ENCODE measurements at regions not wholly inside any gene's neighbourhood (a gene's known extent, or its start where the extent isn't known, plus 50 kb on each side); places are given as distances from the start of the nearest gene placed in this dataset.
A peak's percentile ranks its signal among the peaks of the same experiment; 100 is the strongest.

DNA sequence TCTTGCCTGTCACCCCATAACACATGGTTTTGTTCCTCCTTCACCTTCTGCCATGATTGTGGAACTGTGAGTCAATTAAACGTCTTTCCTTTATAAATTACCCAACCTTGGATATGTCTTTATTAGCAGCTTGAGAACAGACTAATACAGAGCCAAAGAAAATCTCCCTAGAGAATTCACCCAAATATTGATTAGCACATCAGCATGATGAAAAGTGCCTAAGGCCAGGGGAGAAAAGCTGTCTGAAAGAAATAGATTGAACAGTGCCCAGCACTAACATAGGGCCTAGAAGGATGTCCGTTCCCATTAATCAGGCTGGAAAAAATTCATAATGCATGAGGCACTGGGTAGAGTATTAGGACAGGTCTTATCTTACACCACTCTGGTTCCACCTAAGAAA, 111.9 kb upstream of the CALN1 start:
- DNase-seq (ENCODE audit: extremely low read depth, low read depth, low spot score) = no peak

- DNase-seq (ENCODE audit: extremely low read depth, low read depth, low spot score) = no peak
Observed at GRCh38 chr7:72504061-72504706, 92.0 kb upstream of the CALN1 start.

GRCh38 chr7:72503644-72504043, 91.5 kb upstream of the CALN1 start:
- DNase-seq (ENCODE audit: extremely low read depth, low read depth, low spot score) = no peak

- no peak for DNase-seq (ENCODE audit: extremely low read depth, low read depth, low spot score)
Observed at GRCh38 chr7:72494807-72495206, 82.7 kb upstream of the CALN1 start.

- peak; percentile 5 for DNase-seq (ENCODE audit: extremely low read depth, low read depth, low spot score)
Observed at GRCh38 chr7:72493850-72494661, 81.9 kb upstream of the CALN1 start.

DNA sequence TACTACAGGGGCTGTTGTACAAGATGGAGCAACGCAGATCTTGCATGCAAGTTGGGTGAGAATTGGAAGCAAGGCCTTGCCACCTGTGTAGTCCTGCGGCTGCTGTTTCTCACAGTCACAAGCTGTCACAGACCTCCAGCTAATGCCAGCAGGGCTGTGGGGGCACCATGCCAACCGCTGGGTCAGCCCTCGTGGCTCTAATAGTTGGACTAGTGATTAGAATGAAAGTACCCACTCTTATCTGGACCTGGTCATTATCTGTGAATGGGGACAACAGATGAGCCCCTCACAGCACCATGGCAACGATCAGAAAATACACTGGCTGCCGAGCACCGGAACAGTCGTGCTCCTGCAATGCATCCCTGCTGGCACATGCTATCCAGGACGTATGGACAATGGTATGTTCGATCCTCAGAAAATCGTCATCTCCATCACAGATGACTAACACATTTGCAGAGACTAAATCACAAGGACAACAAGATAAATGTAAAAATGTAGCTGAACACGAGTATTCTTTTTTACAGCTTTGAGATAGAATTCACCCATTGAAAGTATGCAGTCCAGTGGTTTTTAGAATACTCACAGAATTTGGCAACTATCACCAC, 80.4 kb upstream of the CALN1 start:
- DNase-seq (ENCODE audit: extremely low read depth, low read depth, low spot score) = no peak

DNA sequence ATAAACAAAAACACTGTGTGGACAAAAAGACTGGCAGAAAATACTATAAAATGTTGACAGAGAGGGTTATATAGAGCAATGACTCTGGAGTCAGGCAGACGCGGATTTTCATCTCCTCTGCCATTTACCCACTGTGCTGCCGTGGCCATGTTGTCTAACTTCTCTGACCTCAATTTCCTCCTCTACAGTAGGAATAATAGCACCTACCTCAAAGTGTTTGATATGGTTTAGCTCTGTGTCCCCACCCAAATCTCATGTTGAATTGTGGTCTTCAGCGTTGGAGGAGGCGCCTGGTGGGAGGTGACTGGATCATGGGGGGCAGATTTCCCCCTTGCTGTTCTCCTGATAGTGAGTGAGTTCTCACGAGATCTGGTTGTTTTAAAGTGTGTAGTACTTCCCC, 78.2 kb upstream of the CALN1 start:
- DNase-seq (ENCODE audit: extremely low read depth, low read depth, low spot score) = no peak

GRCh38 chr7:72481934-72482333, 69.8 kb upstream of the CALN1 start:
- no peak for DNase-seq (ENCODE audit: extremely low read depth, low read depth, low spot score)

DNA sequence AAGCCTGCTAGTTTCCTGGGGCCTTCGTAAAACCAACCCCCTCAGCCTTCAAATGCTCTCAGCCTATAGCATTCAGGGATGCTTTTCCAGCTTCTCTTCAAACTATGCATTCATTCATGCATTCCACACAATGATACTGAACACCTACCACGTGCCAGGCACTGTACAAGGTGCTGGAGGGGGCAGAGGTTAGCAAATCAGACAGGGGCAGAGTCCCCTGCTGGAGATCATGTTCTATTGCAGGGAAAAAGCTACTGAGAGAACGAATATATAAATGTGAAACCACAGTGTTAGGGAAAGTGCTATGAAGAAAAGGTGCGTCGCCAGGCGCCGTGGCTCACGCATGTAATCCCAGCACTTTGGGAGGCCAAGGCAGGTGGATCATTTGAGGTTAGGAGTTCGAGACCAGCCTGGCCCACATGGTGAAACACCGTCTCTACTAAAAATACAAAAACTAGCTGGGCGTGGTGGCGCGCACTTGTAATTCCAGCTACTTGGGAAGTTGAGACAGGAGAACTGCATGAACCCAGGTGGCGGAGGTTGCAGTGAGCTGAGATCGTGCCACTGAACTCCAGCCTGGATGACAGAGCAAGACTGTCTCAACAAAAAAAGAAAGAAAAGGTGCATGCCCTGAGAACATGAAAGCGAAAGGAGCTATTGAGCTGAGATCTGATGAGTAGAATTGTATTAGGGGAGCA, 64.6 kb upstream of the CALN1 start:
- no peak for DNase-seq (ENCODE audit: extremely low read depth, low read depth, low spot score)

- no peak for DNase-seq (ENCODE audit: extremely low read depth, low read depth, low spot score)
Observed at GRCh38 chr7:72467237-72467636, 55.1 kb upstream of the CALN1 start.

GRCh38 chr7:72466797-72467196, 54.7 kb upstream of the CALN1 start:
- DNase-seq (ENCODE audit: extremely low read depth, low read depth, low spot score) = no peak

DNA sequence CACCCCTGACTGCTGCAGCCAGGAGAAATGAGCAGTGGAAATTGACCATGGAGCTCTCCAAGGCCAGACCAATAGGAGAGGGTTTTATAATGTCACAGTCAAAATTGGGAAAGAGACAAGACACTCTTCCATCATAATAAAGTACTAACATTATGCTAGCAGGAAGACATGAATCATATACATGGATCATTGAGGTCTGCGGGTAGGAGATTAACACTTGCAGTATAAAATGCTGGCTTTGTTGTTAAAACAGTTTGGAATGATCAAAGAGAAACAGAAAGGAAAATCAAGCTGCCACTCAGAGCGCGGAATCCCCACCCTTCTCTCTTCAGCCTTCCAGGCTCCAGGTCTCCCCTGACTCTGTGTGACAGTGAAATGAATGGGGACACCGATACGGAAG, 53.4 kb upstream of the CALN1 start:
- no peak for DNase-seq (ENCODE audit: extremely low read depth, low read depth, low spot score)

DNA sequence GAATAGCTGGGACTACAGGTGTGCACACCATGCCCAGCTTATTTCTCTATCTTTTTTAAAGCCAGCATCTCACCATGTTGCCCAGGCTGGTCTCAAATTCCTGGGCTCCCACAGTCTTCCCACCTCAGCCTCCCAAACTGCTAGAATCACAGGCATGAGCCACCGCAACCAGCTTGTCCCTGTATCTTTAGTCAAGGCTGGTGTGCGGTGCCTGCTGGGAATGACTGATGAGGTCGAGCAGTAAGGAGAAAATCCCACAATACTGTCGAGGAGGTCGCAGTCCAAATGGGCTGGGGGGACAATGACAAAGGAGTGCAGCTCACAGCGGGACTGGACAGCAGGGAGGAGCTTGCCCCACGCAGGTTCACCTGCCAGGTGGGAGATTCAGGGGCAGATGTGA, 50.2 kb upstream of the CALN1 start:
- no peak for DNase-seq (ENCODE audit: extremely low read depth, low read depth, low spot score)
